ENCODE measurements at regions not wholly inside any gene's neighbourhood (a gene's known extent, or its start where the extent isn't known, plus 50 kb on each side); places are given as distances from the start of the nearest gene placed in this dataset.

- no peak for DNase-seq (ENCODE audit: insufficient read length, low spot score)
- TF ChIP-seq CTCF (IDR thresholded peaks at IDR 0.05; ENCODE audit: insufficient read depth, missing control alignments): no peak
- no peak for FAIRE-seq
Measured at GRCh38 chr13:89951341-89951740, 1396.1 kb upstream of the MIR17HG start.

GRCh38 chr13:89953581-89953980 lies 1393.9 kb upstream of the MIR17HG start:
- DNase-seq (ENCODE audit: insufficient read length, low spot score) (no peak), FAIRE-seq (no peak)
- TF ChIP-seq CTCF (IDR thresholded peaks at IDR 0.05; ENCODE audit: insufficient read depth, missing control alignments): no peak

DNA sequence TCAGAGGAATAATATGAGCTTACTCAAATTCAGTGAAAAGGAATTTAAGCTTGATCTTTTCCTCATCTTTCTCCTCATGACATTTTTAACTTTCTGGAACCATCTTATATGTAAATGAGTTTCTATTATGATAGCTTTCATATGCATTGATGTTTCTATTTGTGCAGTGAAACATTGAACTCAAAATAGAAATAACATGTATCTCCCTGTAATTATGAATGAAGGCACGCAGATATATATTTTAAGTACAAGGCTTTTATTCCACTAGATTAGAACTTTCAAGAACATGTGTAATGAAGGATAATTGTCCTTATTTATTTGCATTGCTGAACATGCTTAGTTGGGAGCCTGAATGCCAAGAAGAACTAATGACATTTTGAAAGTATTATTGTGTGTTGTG lies 1391.7 kb upstream of the MIR17HG start:
- FAIRE-seq (no peak), DNase-seq (ENCODE audit: insufficient read length, low spot score) (no peak)
- TF ChIP-seq CTCF (IDR thresholded peaks at IDR 0.05; ENCODE audit: insufficient read depth, missing control alignments): no peak

DNA sequence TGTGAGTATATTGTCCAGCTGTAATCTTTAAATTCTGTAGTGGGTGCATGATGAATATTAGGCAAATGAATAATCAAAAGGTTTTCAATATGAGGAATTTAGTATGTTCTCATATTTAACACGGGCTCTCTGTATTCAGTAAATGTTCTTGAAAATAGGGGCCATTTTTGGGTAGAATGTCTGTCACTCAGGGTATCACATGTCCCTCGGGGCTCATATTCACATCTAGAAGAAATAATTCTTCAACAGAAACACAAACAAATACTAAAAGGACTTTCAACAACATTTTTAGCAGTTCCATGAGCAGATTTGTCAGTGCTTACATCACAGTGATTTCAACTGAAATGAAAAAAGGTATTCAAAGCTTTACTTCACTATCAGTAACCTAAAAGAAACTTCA lies 1388.4 kb upstream of the MIR17HG start:
- TF ChIP-seq CTCF (IDR thresholded peaks at IDR 0.05; ENCODE audit: insufficient read depth, missing control alignments): no peak
- no peak for DNase-seq (ENCODE audit: insufficient read length, low spot score)
- no peak for FAIRE-seq

- no peak for FAIRE-seq
- DNase-seq (ENCODE audit: insufficient read length, low spot score): no peak
- TF ChIP-seq CTCF (IDR thresholded peaks at IDR 0.05; ENCODE audit: insufficient read depth, missing control alignments): no peak
Measured at GRCh38 chr13:89965252-89965651, 1382.2 kb upstream of the MIR17HG start.

DNA sequence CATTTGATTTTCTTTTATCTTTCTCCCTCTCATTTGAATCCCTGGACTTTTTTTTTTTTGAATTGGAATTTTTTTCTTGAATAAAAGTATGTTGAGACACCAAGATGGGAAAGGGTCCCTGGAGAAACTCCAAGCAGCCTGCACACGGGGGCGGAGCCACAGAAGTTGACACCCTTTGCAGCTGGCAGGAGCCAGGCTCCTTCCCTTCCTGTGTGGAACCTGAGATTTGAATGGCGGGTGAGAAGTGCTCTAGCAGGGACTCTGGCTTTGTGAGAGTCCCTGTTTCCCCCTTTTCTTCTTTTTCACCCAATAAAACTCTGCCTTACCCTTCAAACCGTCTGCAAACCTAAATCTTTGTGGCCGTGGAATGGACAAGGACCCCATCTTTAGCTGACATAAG lies 1381.0 kb upstream of the MIR17HG start:
- no peak for TF ChIP-seq CTCF (IDR thresholded peaks at IDR 0.05; ENCODE audit: insufficient read depth, missing control alignments)
- FAIRE-seq (no peak), DNase-seq (ENCODE audit: insufficient read length, low spot score) (no peak)

GRCh38 chr13:89967701-89968100 lies 1379.8 kb upstream of the MIR17HG start:
- DNase-seq (ENCODE audit: insufficient read length, low spot score): no peak
- no peak for FAIRE-seq
- TF ChIP-seq CTCF (IDR thresholded peaks at IDR 0.05; ENCODE audit: insufficient read depth, missing control alignments): no peak
